Astrocyte (in vitro differentiated cells and primary cell): ENCODE measurements at regions not wholly inside any gene's neighbourhood (a gene's known extent, or its start where the extent isn't known, plus 50 kb on each side); places are given as distances from the start of the nearest gene placed in this dataset.
"Not testable (repeated sequence)": the region's sequence is repeated elsewhere in the genome, so short reads cannot be mapped to it uniquely, and the experiment has no call there.

Experiments
- DNase-seq: peaks from one replicate; pipeline ENCODE4 v3.0.0-alpha.2; 2010; ENCODE audit warnings: low read depth
- FAIRE-seq: peaks from 2 replicates; lab custom pipeline; 2011; peaks lifted over from hg19 to GRCh38; lab: Jason Lieb, UNC
- H2AFZ ChIP-seq: 2 replicates; pipeline ENCODE4 v1.6.0; 2012; ENCODE audit warnings: low read depth, low read length, inconsistent platforms
- H3K27ac ChIP-seq: 2 replicates; pipeline ENCODE4 v1.5.1; 2011; ENCODE audit warnings: low read depth, low read length, inconsistent platforms
- H3K27me3 ChIP-seq: 2 replicates; pipeline ENCODE4 v1.6.0; 2011; ENCODE audit warnings: low read length, inconsistent platforms; ENCODE audit not compliant: insufficient read depth
- H3K36me3 ChIP-seq: 2 replicates; pipeline ENCODE4 v1.5.1; 2011; ENCODE audit warnings: low read length, inconsistent platforms; ENCODE audit not compliant: insufficient read depth
- H3K4me1 ChIP-seq: 2 replicates; pipeline ENCODE4 v1.5.1; 2011; ENCODE audit warnings: low read length, inconsistent platforms; ENCODE audit not compliant: insufficient read depth
- H3K4me2 ChIP-seq: 2 replicates; pipeline ENCODE4 v1.6.0; 2012; ENCODE audit warnings: low read length, inconsistent platforms
- H3K4me3 ChIP-seq: 2 replicates; pipeline ENCODE4 v1.5.1; 2011; ENCODE audit warnings: low read depth, mild to moderate bottlenecking, low read length, inconsistent platforms; ENCODE audit not compliant: insufficient read depth
- H3K79me2 ChIP-seq: 2 replicates; pipeline ENCODE4 v1.6.0; 2012; ENCODE audit warnings: mild to moderate bottlenecking, low read length, inconsistent platforms; ENCODE audit not compliant: insufficient read depth
- H3K9ac ChIP-seq: 2 replicates; pipeline ENCODE4 v1.6.0; 2012; ENCODE audit warnings: mild to moderate bottlenecking, low read length, inconsistent platforms
- H3K9me3 ChIP-seq: 2 replicates; pipeline ENCODE4 v1.5.1; 2012; ENCODE audit warnings: low read depth, mild to moderate bottlenecking, low read length, inconsistent platforms; ENCODE audit not compliant: insufficient read depth
- H4K20me1 ChIP-seq: 2 replicates; pipeline ENCODE4 v1.6.0; 2012; ENCODE audit warnings: low read length, inconsistent platforms; ENCODE audit not compliant: insufficient read depth
- H3K27ac Mint-ChIP-seq: one replicate; pipeline ENCODE4 v1.8.0; 2021; ENCODE audit warnings: mild to moderate bottlenecking, mixed read lengths; ENCODE audit not compliant: unreplicated experiment
- H3K27me3 Mint-ChIP-seq: one replicate; pipeline ENCODE4 v1.8.0; 2021; ENCODE audit warnings: low read depth, mixed read lengths; ENCODE audit not compliant: unreplicated experiment
- H3K36me3 Mint-ChIP-seq: one replicate; pipeline ENCODE4 v1.8.0; 2021; ENCODE audit warnings: low read depth, mixed read lengths; ENCODE audit not compliant: unreplicated experiment
- H3K4me1 Mint-ChIP-seq: one replicate; pipeline ENCODE4 v1.8.0; 2021; ENCODE audit warnings: low read depth, mixed read lengths; ENCODE audit not compliant: unreplicated experiment
- H3K4me3 Mint-ChIP-seq: one replicate; pipeline ENCODE4 v1.8.0; 2021; ENCODE audit warnings: mild to moderate bottlenecking, moderate library complexity, mixed read lengths; ENCODE audit not compliant: unreplicated experiment
- H3K9me3 Mint-ChIP-seq: one replicate; pipeline ENCODE4 v1.8.0; 2021; ENCODE audit warnings: mild to moderate bottlenecking, mixed read lengths; ENCODE audit not compliant: unreplicated experiment

GRCh38 chr9:67592424-67592823, 266.3 kb upstream of the ANKRD20A1 start:
- H3K4me1 ChIP-seq, H4K20me1 ChIP-seq, H3K27me3 ChIP-seq, FAIRE-seq, H3K27ac ChIP-seq, H3K9me3 ChIP-seq, H3K27me3 Mint-ChIP-seq, H3K9me3 Mint-ChIP-seq, H3K36me3 Mint-ChIP-seq, H2AFZ ChIP-seq, H3K79me2 ChIP-seq, H3K4me3 Mint-ChIP-seq, H3K27ac Mint-ChIP-seq, H3K4me2 ChIP-seq, H3K4me1 Mint-ChIP-seq, H3K9ac ChIP-seq, H3K4me3 ChIP-seq, H3K36me3 ChIP-seq, DNase-seq: not testable (repeated sequence)

DNA sequence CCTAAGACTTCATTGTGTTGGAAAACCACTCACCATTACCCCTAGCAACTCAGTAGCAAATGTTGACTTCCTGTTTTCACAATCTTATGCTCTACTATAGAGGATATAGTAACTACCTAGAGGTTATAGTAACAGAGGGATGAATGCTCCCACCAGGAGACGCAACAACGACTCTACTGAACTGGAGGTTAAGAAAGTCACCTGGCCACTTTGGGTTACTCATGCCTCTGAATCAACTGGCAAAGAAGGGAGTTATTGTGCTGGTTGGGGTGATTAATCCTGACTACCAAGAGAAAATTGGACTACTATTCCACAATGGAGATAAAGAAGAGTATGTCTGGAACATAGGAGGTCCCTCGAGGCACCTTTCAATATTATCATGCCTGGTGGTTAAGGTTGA, 302.9 kb upstream of the ANKRD20A1 start:
- not testable (repeated sequence) for H3K9me3 Mint-ChIP-seq, H3K27ac ChIP-seq, H2AFZ ChIP-seq, H3K27ac Mint-ChIP-seq, H3K4me1 ChIP-seq, H3K79me2 ChIP-seq, H4K20me1 ChIP-seq, H3K4me1 Mint-ChIP-seq, H3K9me3 ChIP-seq, H3K27me3 Mint-ChIP-seq, FAIRE-seq, H3K36me3 ChIP-seq, H3K4me3 Mint-ChIP-seq, H3K36me3 Mint-ChIP-seq, H3K9ac ChIP-seq, DNase-seq, H3K27me3 ChIP-seq, H3K4me3 ChIP-seq, H3K4me2 ChIP-seq

DNA sequence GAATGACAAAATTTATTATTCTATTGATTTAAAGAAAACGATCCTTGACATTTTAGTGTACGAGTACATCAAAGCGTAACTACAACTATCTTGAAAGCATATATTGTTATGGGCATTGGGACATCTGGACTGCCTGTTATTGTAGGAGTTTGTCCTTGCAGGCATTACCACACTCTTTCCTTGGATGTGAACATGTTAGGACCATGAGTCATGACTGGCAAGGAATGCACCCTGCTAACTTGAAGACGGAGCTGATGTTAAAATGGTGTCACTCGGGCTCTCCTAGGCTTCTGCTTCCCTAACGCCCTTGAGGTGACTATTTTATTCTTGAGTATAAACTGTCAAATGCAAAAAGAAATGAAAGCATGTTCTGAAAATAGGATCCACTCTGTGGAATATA, 308.7 kb upstream of the ANKRD20A1 start:
- H3K27ac Mint-ChIP-seq, FAIRE-seq, H4K20me1 ChIP-seq, H3K79me2 ChIP-seq, H3K9me3 ChIP-seq, H3K9ac ChIP-seq, H3K4me3 Mint-ChIP-seq, DNase-seq, H3K36me3 Mint-ChIP-seq, H3K9me3 Mint-ChIP-seq, H3K27me3 ChIP-seq, H3K4me3 ChIP-seq, H3K4me1 ChIP-seq, H3K36me3 ChIP-seq, H3K4me2 ChIP-seq, H3K27me3 Mint-ChIP-seq, H3K4me1 Mint-ChIP-seq, H3K27ac ChIP-seq, H2AFZ ChIP-seq: not testable (repeated sequence)

DNA sequence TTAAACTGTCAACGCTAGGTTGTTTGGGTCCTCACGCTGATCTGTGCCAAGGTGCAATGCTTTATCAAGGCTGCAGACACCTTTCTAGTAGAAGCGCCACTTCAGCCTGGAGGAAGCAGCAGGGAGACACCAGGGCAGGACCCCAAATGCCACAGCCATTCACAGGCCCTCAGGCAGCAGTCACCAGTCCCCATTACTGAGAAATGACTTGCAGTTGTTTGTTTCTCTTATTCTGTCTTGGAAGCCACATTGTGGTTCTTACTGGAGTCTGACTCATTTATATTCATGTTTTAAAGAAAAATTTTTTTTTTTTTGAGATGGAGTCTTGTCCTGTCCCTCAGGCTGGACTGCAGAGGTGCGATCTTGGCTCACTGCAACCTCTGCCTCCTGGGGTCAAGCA, 328.9 kb upstream of the ANKRD20A1 start:
- not testable (repeated sequence) for H3K4me3 ChIP-seq, H3K36me3 Mint-ChIP-seq, H3K4me2 ChIP-seq, H3K4me3 Mint-ChIP-seq, FAIRE-seq, H2AFZ ChIP-seq, H3K27me3 Mint-ChIP-seq, H3K4me1 ChIP-seq, DNase-seq, H3K79me2 ChIP-seq, H3K9ac ChIP-seq, H3K9me3 ChIP-seq, H3K27ac Mint-ChIP-seq, H3K27ac ChIP-seq, H3K36me3 ChIP-seq, H3K4me1 Mint-ChIP-seq, H3K27me3 ChIP-seq, H3K9me3 Mint-ChIP-seq, H4K20me1 ChIP-seq

- not testable (repeated sequence) for H3K27ac ChIP-seq, H2AFZ ChIP-seq, H3K27ac Mint-ChIP-seq, H3K9me3 Mint-ChIP-seq, H3K4me2 ChIP-seq, H3K4me3 Mint-ChIP-seq, H3K9me3 ChIP-seq, H3K4me1 ChIP-seq, H3K36me3 ChIP-seq, H3K27me3 Mint-ChIP-seq, H3K27me3 ChIP-seq, H3K9ac ChIP-seq, H3K4me3 ChIP-seq, DNase-seq, FAIRE-seq, H3K4me1 Mint-ChIP-seq, H3K79me2 ChIP-seq, H4K20me1 ChIP-seq, H3K36me3 Mint-ChIP-seq
These were observed 341.8 kb upstream of the ANKRD20A1 start for GRCh38 chr9:67516938-67517337.

GRCh38 chr9:67514587-67514986, 344.1 kb upstream of the ANKRD20A1 start:
- not testable (repeated sequence) for H3K27me3 Mint-ChIP-seq, H3K4me3 Mint-ChIP-seq, H3K9ac ChIP-seq, DNase-seq, H4K20me1 ChIP-seq, H3K79me2 ChIP-seq, H3K4me3 ChIP-seq, H3K36me3 Mint-ChIP-seq, H2AFZ ChIP-seq, H3K27ac Mint-ChIP-seq, H3K27me3 ChIP-seq, H3K36me3 ChIP-seq, H3K4me2 ChIP-seq, H3K4me1 Mint-ChIP-seq, H3K9me3 ChIP-seq, FAIRE-seq, H3K4me1 ChIP-seq, H3K27ac ChIP-seq, H3K9me3 Mint-ChIP-seq
